Loucy (cell line): ENCODE measurements at regions not wholly inside any gene's neighbourhood (a gene's known extent, or its start where the extent isn't known, plus 50 kb on each side); places are given as distances from the start of the nearest gene placed in this dataset.

Experiments
- EZH2phosphoT487 ChIP-seq: fragments of 200-600 bp; IDR thresholded peaks from 2 replicates; pipeline ENCODE4 v1.6.1; 2018; ENCODE audit warnings: antibody characterized with exemption, mild to moderate bottlenecking, moderate library complexity, borderline replicate concordance
- TF ChIP-seq, protein P1 (sequence below): fragments of 200-600 bp; sonication (generic); conservative IDR thresholded peaks from 2 replicates; pipeline ENCODE4 v1.5.1; 2014; ENCODE audit warnings: mild to moderate bottlenecking, antibody characterized with exemption, low read length

DNA sequence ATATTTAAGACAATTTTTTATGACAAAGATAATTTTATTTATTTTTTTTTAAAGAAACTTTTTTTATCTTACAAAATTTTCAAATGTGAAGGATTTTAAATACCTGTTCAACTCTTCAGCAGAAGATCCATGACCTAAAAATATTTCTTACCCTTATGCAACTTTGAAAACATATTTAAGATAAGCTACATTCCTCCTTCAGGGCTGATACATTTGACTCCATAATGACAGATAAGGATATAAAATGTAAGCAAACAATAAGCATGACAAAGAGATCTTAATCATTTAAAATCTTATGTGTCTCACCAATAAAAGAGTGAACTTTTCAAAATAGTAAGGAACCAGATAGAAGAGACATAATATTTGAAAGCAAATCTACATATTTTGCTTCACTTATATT, 1138.2 kb upstream of the CDH18 start:
- TF ChIP-seq, protein P1, sequence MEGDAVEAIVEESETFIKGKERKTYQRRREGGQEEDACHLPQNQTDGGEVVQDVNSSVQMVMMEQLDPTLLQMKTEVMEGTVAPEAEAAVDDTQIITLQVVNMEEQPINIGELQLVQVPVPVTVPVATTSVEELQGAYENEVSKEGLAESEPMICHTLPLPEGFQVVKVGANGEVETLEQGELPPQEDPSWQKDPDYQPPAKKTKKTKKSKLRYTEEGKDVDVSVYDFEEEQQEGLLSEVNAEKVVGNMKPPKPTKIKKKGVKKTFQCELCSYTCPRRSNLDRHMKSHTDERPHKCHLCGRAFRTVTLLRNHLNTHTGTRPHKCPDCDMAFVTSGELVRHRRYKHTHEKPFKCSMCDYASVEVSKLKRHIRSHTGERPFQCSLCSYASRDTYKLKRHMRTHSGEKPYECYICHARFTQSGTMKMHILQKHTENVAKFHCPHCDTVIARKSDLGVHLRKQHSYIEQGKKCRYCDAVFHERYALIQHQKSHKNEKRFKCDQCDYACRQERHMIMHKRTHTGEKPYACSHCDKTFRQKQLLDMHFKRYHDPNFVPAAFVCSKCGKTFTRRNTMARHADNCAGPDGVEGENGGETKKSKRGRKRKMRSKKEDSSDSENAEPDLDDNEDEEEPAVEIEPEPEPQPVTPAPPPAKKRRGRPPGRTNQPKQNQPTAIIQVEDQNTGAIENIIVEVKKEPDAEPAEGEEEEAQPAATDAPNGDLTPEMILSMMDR = no peak
- TF ChIP-seq EZH2phosphoT487 = no peak
